ENCODE measurements at regions not wholly inside any gene's neighbourhood (a gene's known extent, or its start where the extent isn't known, plus 50 kb on each side); places are given as distances from the start of the nearest gene placed in this dataset.

DNA sequence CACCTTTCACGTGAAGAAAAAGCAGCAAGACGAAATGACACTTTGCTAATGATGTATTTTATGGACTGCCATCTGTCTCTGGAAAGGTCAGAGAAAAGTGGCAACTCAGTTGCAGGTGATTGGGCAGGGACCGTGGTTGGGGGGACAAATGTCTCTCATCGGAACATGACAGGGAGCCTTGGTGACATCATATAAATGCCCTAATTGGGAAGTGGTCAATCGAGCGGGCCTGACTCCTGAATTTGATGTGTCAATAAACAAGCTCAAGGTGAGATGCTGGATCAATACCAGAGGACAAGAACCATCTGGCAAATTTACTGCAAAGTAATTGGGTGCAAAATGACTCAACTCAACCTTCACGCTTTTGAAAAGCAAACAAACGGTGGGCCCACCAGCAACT, 151.9 kb upstream of the SKOR2 start:
- no peak for TF ChIP-seq CTCF (IDR thresholded peaks at IDR 0.05; ENCODE audit: unreplicated experiment)
- no peak overlapping the region for H3K4me3 Mint-ChIP-seq (ENCODE audit: unreplicated experiment)
- no peak overlapping the region for H3K27ac Mint-ChIP-seq (ENCODE audit: unreplicated experiment)
- H3K4me1 Mint-ChIP-seq (ENCODE audit: unreplicated experiment): no peaks in the 10 kb centered on the region
- H3K36me3 Mint-ChIP-seq (ENCODE audit: low read depth, unreplicated experiment): no peaks in the 10 kb centered on the region
- no peaks in the 10 kb centered on the region for H3K9me3 Mint-ChIP-seq (ENCODE audit: unreplicated experiment)
- no peak for DNase-seq (ENCODE audit: low spot score)
- H3K27me3 Mint-ChIP-seq (ENCODE audit: unreplicated experiment): peaks cover 4% of the 10 kb centered on the region

DNA sequence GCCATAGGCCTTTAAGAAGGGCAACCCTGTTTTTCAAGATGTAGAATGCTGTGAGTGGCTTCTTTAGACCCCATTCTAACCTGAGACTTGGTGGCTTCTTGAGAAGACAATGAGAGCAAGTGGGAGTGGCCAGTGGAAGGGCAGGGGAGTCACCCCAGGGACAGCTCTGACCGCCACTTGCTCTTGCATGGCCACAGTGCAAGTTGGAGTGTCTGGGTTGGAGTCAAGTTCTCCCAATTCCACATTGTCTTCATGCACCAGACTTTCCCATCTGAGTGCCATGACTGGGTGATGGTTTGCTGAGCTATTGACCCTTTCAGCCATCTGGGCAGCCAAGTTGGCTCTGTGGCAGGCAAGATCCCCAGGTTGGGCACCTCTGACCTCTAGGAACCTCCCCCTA, 148.0 kb upstream of the SKOR2 start:
- no peak for DNase-seq (ENCODE audit: low spot score)
- no peak for TF ChIP-seq CTCF (IDR thresholded peaks at IDR 0.05; ENCODE audit: unreplicated experiment)
- H3K27ac Mint-ChIP-seq (ENCODE audit: unreplicated experiment): no peak overlapping the region
- H3K4me1 Mint-ChIP-seq (ENCODE audit: unreplicated experiment): no peaks in the 10 kb centered on the region
- no peak overlapping the region for H3K4me3 Mint-ChIP-seq (ENCODE audit: unreplicated experiment)
- no peaks in the 10 kb centered on the region for H3K36me3 Mint-ChIP-seq (ENCODE audit: low read depth, unreplicated experiment)
- H3K9me3 Mint-ChIP-seq (ENCODE audit: unreplicated experiment): no peaks in the 10 kb centered on the region
- H3K27me3 Mint-ChIP-seq (ENCODE audit: unreplicated experiment): no peaks in the 10 kb centered on the region

- no peak overlapping the region for H3K4me3 Mint-ChIP-seq (ENCODE audit: unreplicated experiment)
- DNase-seq (ENCODE audit: low spot score): peak; percentile 14
- no peaks in the 10 kb centered on the region for H3K36me3 Mint-ChIP-seq (ENCODE audit: low read depth, unreplicated experiment)
- no peak overlapping the region for H3K27ac Mint-ChIP-seq (ENCODE audit: unreplicated experiment)
- peak; percentile 84 for TF ChIP-seq CTCF (IDR thresholded peaks at IDR 0.05; ENCODE audit: unreplicated experiment)
- no peaks in the 10 kb centered on the region for H3K4me1 Mint-ChIP-seq (ENCODE audit: unreplicated experiment)
- no peaks in the 10 kb centered on the region for H3K9me3 Mint-ChIP-seq (ENCODE audit: unreplicated experiment)
- no peaks in the 10 kb centered on the region for H3K27me3 Mint-ChIP-seq (ENCODE audit: unreplicated experiment)
Measured at GRCh38 chr18:47397671-47398319, 146.3 kb upstream of the SKOR2 start.

- Mint-ChIP-seq H3K36me3 (ENCODE audit: low read depth, unreplicated experiment) (no peaks in the 10 kb centered on the region), H3K4me1 (ENCODE audit: unreplicated experiment) (peaks cover 3% of the 10 kb centered on the region), H3K27ac (ENCODE audit: unreplicated experiment) (no peak overlapping the region), H3K9me3 (ENCODE audit: unreplicated experiment) (no peaks in the 10 kb centered on the region), H3K4me3 (ENCODE audit: unreplicated experiment) (no peak overlapping the region), H3K27me3 (ENCODE audit: unreplicated experiment) (peaks cover 3% of the 10 kb centered on the region)
- no peak for DNase-seq (ENCODE audit: low spot score)
- no peak for TF ChIP-seq CTCF (IDR thresholded peaks at IDR 0.05; ENCODE audit: unreplicated experiment)
Measured at GRCh38 chr18:47391665-47392064, 140.2 kb upstream of the SKOR2 start.

DNA sequence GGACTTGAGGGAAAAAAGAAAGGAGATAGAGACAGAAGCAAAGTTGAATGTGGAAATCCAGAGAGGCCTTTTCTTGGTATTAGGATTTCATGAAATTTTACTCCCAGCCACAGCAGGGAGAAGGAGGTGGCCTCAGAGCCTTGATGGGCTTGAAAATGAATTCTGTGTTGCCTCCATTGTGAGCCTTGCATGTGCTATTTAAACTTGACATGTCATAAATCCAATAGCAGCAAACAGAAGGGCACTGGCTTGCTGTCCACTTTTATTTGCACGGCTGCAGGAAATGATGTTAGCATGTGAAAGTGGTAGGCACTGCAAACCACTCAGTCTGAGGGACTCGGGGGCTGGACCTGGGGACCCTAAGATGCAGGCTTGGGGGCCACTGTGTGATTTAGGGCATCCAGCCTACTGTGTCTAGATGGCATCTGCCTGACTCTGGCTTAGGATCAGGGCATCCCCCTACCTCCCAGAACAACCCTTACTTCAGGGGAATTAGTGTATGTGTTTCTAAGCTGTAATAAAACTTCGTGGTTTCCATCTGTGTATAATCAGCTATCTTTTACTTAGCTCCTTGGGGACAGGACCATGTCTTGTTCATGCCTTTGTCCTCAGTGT, 139.1 kb upstream of the SKOR2 start:
- TF ChIP-seq CTCF (IDR thresholded peaks at IDR 0.05; ENCODE audit: unreplicated experiment): no peak
- H3K27ac Mint-ChIP-seq (ENCODE audit: unreplicated experiment): no peak overlapping the region
- no peaks in the 10 kb centered on the region for H3K36me3 Mint-ChIP-seq (ENCODE audit: low read depth, unreplicated experiment)
- H3K4me3 Mint-ChIP-seq (ENCODE audit: unreplicated experiment): no peak overlapping the region
- DNase-seq (ENCODE audit: low spot score): no peak
- peaks cover 3% of the 10 kb centered on the region for H3K27me3 Mint-ChIP-seq (ENCODE audit: unreplicated experiment)
- H3K4me1 Mint-ChIP-seq (ENCODE audit: unreplicated experiment): peaks cover 3% of the 10 kb centered on the region
- no peaks in the 10 kb centered on the region for H3K9me3 Mint-ChIP-seq (ENCODE audit: unreplicated experiment)

All from endothelial cell (in vitro differentiated cells).